Tibial nerve (tissue), 4 donors: ENCODE measurements at regions not wholly inside any gene's neighbourhood (a gene's known extent, or its start where the extent isn't known, plus 50 kb on each side); places are given as distances from the start of the nearest gene placed in this dataset.

ENCODE experiments used
- DNase-seq, 2 donors: peaks; one replicate each; pipeline ENCODE4 v3.0.0-alpha.2; 2019; ENCODE audit warnings: low spot score in 2 of 2
- H3K27ac ChIP-seq, 4 donors: fragments of 200-600 bp; sonication (generic) in 3 of 4; one replicate each; pipeline ENCODE4 v1.5.1; 2017 to 2019; ENCODE audit warnings: mild to moderate bottlenecking in 1 of 4
- H3K27me3 ChIP-seq, 2 donors: fragments of 200-600 bp; sonication (generic) in 1 of 2; one replicate each; pipeline versions ENCODE4 v1.5.1 to v1.6.0; 2017 to 2019
- H3K36me3 ChIP-seq, 3 donors: fragments of 200-600 bp; sonication (generic); one replicate each; pipeline ENCODE4 v1.5.1; 2018 to 2019
- H3K4me1 ChIP-seq, 4 donors: fragments of 200-600 bp; sonication (generic) in 3 of 4; one replicate each; pipeline ENCODE4 v1.5.1; 2017 to 2019
- H3K4me3 ChIP-seq, 4 donors: fragments of 200-600 bp; sonication (generic) in 3 of 4; one replicate each; pipeline ENCODE4 v1.5.1; 2017 to 2019; ENCODE audit warnings: mild to moderate bottlenecking in 1 of 4, moderate library complexity in 1 of 4
- H3K9me3 ChIP-seq, 4 donors: fragments of 200-600 bp; sonication (generic) in 3 of 4; one replicate each; pipeline ENCODE4 v1.5.1; 2017 to 2019
- EP300 ChIP-seq, 2 donors: sonication (generic); formaldehyde crosslinking; IDR thresholded peaks; one replicate each; pipeline ENCODE4 v1.6.1; 2017; ENCODE audit warnings: antibody characterized with exemption in 2 of 2, mild to moderate bottlenecking in 1 of 2
- POLR2A ChIP-seq, 2 donors: fragments of 450-650 bp; IDR thresholded peaks; one replicate each; pipeline ENCODE4 v1.6.1; 2017; ENCODE audit warnings: antibody characterized with exemption in 2 of 2, mild to moderate bottlenecking in 2 of 2, moderate library complexity in 2 of 2
- WGBS, 2 donors: methylation state at CpG; one replicate each; pipeline ENCODE4 v1.1.5; 2018; 5-methylcytosine and 5-hydroxymethylcytosine counted together
- TF ChIP-seq, protein P1 (sequence below), 5 experiments: fragments of 200-600 bp in 3 of 5; fragments of 450-650 bp in 2 of 5; sonication (generic) in 3 of 5; IDR thresholded peaks; one replicate each; pipeline ENCODE4 v1.5.1; 2016 to 2019; ENCODE audit warnings: antibody characterized with exemption in 5 of 5, mild to moderate bottlenecking in 3 of 5, moderate library complexity in 2 of 5

- 75 to 77% methylated on average over 5 of the region's 5 CpGs for WGBS, 2 donors
- TF ChIP-seq EP300 (IDR thresholded peaks at IDR 0.05) (peak in 1 of 2 donors; percentile 55), POLR2A (IDR thresholded peaks at IDR 0.05) (no peak)
- TF ChIP-seq, protein P1, sequence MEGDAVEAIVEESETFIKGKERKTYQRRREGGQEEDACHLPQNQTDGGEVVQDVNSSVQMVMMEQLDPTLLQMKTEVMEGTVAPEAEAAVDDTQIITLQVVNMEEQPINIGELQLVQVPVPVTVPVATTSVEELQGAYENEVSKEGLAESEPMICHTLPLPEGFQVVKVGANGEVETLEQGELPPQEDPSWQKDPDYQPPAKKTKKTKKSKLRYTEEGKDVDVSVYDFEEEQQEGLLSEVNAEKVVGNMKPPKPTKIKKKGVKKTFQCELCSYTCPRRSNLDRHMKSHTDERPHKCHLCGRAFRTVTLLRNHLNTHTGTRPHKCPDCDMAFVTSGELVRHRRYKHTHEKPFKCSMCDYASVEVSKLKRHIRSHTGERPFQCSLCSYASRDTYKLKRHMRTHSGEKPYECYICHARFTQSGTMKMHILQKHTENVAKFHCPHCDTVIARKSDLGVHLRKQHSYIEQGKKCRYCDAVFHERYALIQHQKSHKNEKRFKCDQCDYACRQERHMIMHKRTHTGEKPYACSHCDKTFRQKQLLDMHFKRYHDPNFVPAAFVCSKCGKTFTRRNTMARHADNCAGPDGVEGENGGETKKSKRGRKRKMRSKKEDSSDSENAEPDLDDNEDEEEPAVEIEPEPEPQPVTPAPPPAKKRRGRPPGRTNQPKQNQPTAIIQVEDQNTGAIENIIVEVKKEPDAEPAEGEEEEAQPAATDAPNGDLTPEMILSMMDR (IDR thresholded peaks at IDR 0.05), result no peak
- Histone ChIP-seq H3K27me3 (no peaks in the 10 kb centered on the region), H3K4me3 (no peak overlapping the region), H3K36me3 (no peaks in the 10 kb centered on the region), H3K27ac (peak overlapping the region in 1 of 4 donors; percentile 21), H3K4me1 (no peaks in the 10 kb centered on the region), H3K9me3 (peaks cover 0 to 4% (median 0%) of the 10 kb centered on the region in 4 donors)
- DNase-seq, result no peak
Measured at GRCh38 chr10:9987197-9987596, 1030.5 kb upstream of the CELF2 start.

- Histone ChIP-seq H3K9me3 (no peaks in the 10 kb centered on the region), H3K27me3 (no peaks in the 10 kb centered on the region), H3K36me3 (no peaks in the 10 kb centered on the region), H3K4me3 (no peak overlapping the region), H3K27ac (no peak overlapping the region), H3K4me1 (no peaks in the 10 kb centered on the region)
- 44 to 55% methylated on average over 11 of the region's 11 CpGs for WGBS, 2 donors
- no peak for DNase-seq
- TF ChIP-seq POLR2A (IDR thresholded peaks at IDR 0.05), result no peak
- TF ChIP-seq, protein P1 (IDR thresholded peaks at IDR 0.05), result no peak
Measured at GRCh38 chr10:9992661-9993060, 1025.0 kb upstream of the CELF2 start.

GRCh38 chr10:9994131-9994530 is 1023.5 kb upstream of the CELF2 start:
- WGBS, 2 donors, result 76 to 83% methylated on average over 3 of the region's 3 CpGs
- no peaks in the 10 kb centered on the region for H3K4me1 ChIP-seq
- H3K9me3 ChIP-seq, result no peaks in the 10 kb centered on the region
- no peak for DNase-seq
- H3K27me3 ChIP-seq, result no peaks in the 10 kb centered on the region
- H3K36me3 ChIP-seq, result no peaks in the 10 kb centered on the region
- H3K27ac ChIP-seq, result no peak overlapping the region
- H3K4me3 ChIP-seq, result no peak overlapping the region
- TF ChIP-seq EP300 (IDR thresholded peaks at IDR 0.05) (no peak), POLR2A (IDR thresholded peaks at IDR 0.05) (no peak)
- TF ChIP-seq, protein P1 (IDR thresholded peaks at IDR 0.05), result no peak

DNA sequence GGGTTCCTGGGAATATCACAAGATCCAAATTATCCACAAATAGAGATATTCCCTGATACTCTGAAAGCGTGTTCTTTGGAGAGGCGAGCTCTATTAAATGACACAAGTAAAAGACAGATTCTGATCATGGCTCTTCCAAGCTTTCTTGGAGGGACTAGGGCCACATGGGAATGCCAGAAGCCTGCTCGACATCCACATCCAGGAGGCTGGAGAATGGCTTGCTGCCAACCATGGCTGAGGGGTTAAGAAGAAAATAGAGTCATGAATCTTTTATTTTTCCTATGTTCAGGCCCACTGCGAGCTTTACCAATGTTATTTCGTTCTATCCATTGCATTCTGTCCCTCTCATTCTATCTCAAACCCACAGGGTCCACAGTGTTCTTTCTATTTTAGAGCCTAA is 1018.0 kb upstream of the CELF2 start:
- Histone ChIP-seq H3K4me1 (no peaks in the 10 kb centered on the region), H3K9me3 (no peaks in the 10 kb centered on the region), H3K36me3 (no peaks in the 10 kb centered on the region), H3K27me3 (no peaks in the 10 kb centered on the region), H3K27ac (no peak overlapping the region), H3K4me3 (no peak overlapping the region)
- 78 to 81% methylated on average over 5 of the region's 5 CpGs for WGBS, 2 donors
- TF ChIP-seq POLR2A (IDR thresholded peaks at IDR 0.05) (no peak), EP300 (IDR thresholded peaks at IDR 0.05) (no peak)
- TF ChIP-seq, protein P1 (IDR thresholded peaks at IDR 0.05), result no peak
- no peak for DNase-seq

- WGBS, 2 donors, result 91 to 93% methylated on average over 4 to 6 of the region's 6 CpGs
Measured at GRCh38 chr10:10007957-10008356, 1009.7 kb upstream of the CELF2 start.

More at GRCh38 chr10:10007957-10008356, 1009.7 kb upstream of the CELF2 start:
- Histone ChIP-seq H3K4me1 (no peaks in the 10 kb centered on the region), H3K36me3 (no peaks in the 10 kb centered on the region), H3K27ac (no peak overlapping the region), H3K4me3 (no peak overlapping the region), H3K27me3 (no peaks in the 10 kb centered on the region), H3K9me3 (no peaks in the 10 kb centered on the region)
- no peak for TF ChIP-seq POLR2A (IDR thresholded peaks at IDR 0.05)
- TF ChIP-seq, protein P1 (IDR thresholded peaks at IDR 0.05), result no peak
- no peak for TF ChIP-seq EP300 (IDR thresholded peaks at IDR 0.05)
- no peak for DNase-seq
